ENCODE measurements at regions not wholly inside any gene's neighbourhood (a gene's known extent, or its start where the extent isn't known, plus 50 kb on each side); places are given as distances from the start of the nearest gene placed in this dataset.

GRCh38 chr3:31039145-31039544, 144.7 kb upstream of the GADL1 start:
- Mint-ChIP-seq H3K27me3 (ENCODE audit: insufficient read depth, unreplicated experiment) (no peaks in the 10 kb centered on the region), H3K9me3 (ENCODE audit: unreplicated experiment) (peaks cover 21% of the 10 kb centered on the region), H3K4me3 (ENCODE audit: unreplicated experiment) (no peak overlapping the region), H3K36me3 (ENCODE audit: insufficient read depth, unreplicated experiment) (no peaks in the 10 kb centered on the region), H3K4me1 (ENCODE audit: low read depth, unreplicated experiment) (peaks cover 23% of the 10 kb centered on the region), H3K27ac (ENCODE audit: unreplicated experiment) (no peak overlapping the region)
- ChIA-PET CTCF (no interaction called here), POLR2A (no interaction called here)
- Histone ChIP-seq H3K4me3 (ENCODE audit: low read depth, low read length) (no peak overlapping the region), H3K4me1 (peaks cover 17% of the 10 kb centered on the region), H3K9me3 (peaks cover 20% of the 10 kb centered on the region), H3K36me3 (ENCODE audit: control insufficient read depth, insufficient read depth, low read length) (no peaks in the 10 kb centered on the region), H3K27me3 (replicated peaks; ENCODE audit: control insufficient read depth, insufficient read depth, low read length) (no peaks in the 10 kb centered on the region)
- DNase-seq: no peak
- TF ChIP-seq, protein P1, sequence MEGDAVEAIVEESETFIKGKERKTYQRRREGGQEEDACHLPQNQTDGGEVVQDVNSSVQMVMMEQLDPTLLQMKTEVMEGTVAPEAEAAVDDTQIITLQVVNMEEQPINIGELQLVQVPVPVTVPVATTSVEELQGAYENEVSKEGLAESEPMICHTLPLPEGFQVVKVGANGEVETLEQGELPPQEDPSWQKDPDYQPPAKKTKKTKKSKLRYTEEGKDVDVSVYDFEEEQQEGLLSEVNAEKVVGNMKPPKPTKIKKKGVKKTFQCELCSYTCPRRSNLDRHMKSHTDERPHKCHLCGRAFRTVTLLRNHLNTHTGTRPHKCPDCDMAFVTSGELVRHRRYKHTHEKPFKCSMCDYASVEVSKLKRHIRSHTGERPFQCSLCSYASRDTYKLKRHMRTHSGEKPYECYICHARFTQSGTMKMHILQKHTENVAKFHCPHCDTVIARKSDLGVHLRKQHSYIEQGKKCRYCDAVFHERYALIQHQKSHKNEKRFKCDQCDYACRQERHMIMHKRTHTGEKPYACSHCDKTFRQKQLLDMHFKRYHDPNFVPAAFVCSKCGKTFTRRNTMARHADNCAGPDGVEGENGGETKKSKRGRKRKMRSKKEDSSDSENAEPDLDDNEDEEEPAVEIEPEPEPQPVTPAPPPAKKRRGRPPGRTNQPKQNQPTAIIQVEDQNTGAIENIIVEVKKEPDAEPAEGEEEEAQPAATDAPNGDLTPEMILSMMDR (IDR thresholded peaks at IDR 0.05; ENCODE audit: insufficient read depth in 1 of 2, low read depth in 1 of 2, low read length in 1 of 2, severe bottlenecking in 1 of 2, unreplicated experiment in 1 of 2): no peak
- BruUV-seq (replicated peaks): no TSS peak
- intact Hi-C loops (cut with micrococcal nuclease; ENCODE audit: unreplicated experiment): no loop called here

GRCh38 chr3:31041161-31041978, 146.9 kb upstream of the GADL1 start:
- Histone ChIP-seq H3K4me1 (peaks cover 17% of the 10 kb centered on the region), H3K36me3 (ENCODE audit: control insufficient read depth, insufficient read depth, low read length) (no peaks in the 10 kb centered on the region), H3K4me3 (ENCODE audit: low read depth, low read length) (no peak overlapping the region), H3K9me3 (peaks cover 20% of the 10 kb centered on the region), H3K27me3 (replicated peaks; ENCODE audit: control insufficient read depth, insufficient read depth, low read length) (no peaks in the 10 kb centered on the region)
- intact Hi-C loops (cut with micrococcal nuclease; ENCODE audit: unreplicated experiment): loop anchor here (2.0 to 5.0 kb wide), 2 partner anchors 31 to 51 kb away; no protein-coding TSS in a partner anchor
- Mint-ChIP-seq H3K4me1 (ENCODE audit: low read depth, unreplicated experiment) (peaks cover 23% of the 10 kb centered on the region), H3K36me3 (ENCODE audit: insufficient read depth, unreplicated experiment) (no peaks in the 10 kb centered on the region), H3K27me3 (ENCODE audit: insufficient read depth, unreplicated experiment) (no peaks in the 10 kb centered on the region), H3K27ac (ENCODE audit: unreplicated experiment) (peak overlapping the region; percentile 88), H3K9me3 (ENCODE audit: unreplicated experiment) (peaks cover 21% of the 10 kb centered on the region), H3K4me3 (ENCODE audit: unreplicated experiment) (no peak overlapping the region)
- TF ChIP-seq, protein P1 (IDR thresholded peaks at IDR 0.05; ENCODE audit: insufficient read depth in 1 of 2, low read depth in 1 of 2, low read length in 1 of 2, severe bottlenecking in 1 of 2, unreplicated experiment in 1 of 2): no peak
- peak; percentile 69 to 71 for DNase-seq
- ChIA-PET POLR2A (no interaction called here), CTCF (interaction anchor here (1.0 kb wide), 1 partner anchor 108 kb away, joined by 3 read pairs; no protein-coding TSS in a partner anchor)
- BruUV-seq (replicated peaks): no TSS peak

GRCh38 chr3:31043184-31043819, 148.8 kb upstream of the GADL1 start:
- peaks cover 21% of the 10 kb centered on the region for H3K9me3 Mint-ChIP-seq (ENCODE audit: unreplicated experiment)
- peaks cover 17% of the 10 kb centered on the region for H3K4me1 ChIP-seq
- H3K4me1 Mint-ChIP-seq (ENCODE audit: low read depth, unreplicated experiment): peaks cover 23% of the 10 kb centered on the region
- no peaks in the 10 kb centered on the region for H3K27me3 Mint-ChIP-seq (ENCODE audit: insufficient read depth, unreplicated experiment)
- no peaks in the 10 kb centered on the region for H3K36me3 ChIP-seq (ENCODE audit: control insufficient read depth, insufficient read depth, low read length)
- H3K27ac Mint-ChIP-seq (ENCODE audit: unreplicated experiment): no peak overlapping the region
- H3K27me3 ChIP-seq (replicated peaks; ENCODE audit: control insufficient read depth, insufficient read depth, low read length): no peaks in the 10 kb centered on the region
- no peaks in the 10 kb centered on the region for H3K36me3 Mint-ChIP-seq (ENCODE audit: insufficient read depth, unreplicated experiment)
- CTCF ChIA-PET: no interaction called here
- no peak for DNase-seq
- no peak overlapping the region for H3K4me3 Mint-ChIP-seq (ENCODE audit: unreplicated experiment)
- no peak overlapping the region for H3K4me3 ChIP-seq (ENCODE audit: low read depth, low read length)
- POLR2A ChIA-PET: no interaction called here
- intact Hi-C loops (cut with micrococcal nuclease; ENCODE audit: unreplicated experiment): loop anchor here (5.0 kb wide), 1 partner anchor 49 kb away; no protein-coding TSS in a partner anchor
- BruUV-seq (replicated peaks): no TSS peak
- H3K9me3 ChIP-seq: peaks cover 20% of the 10 kb centered on the region
- TF ChIP-seq, protein P1 (IDR thresholded peaks at IDR 0.05; ENCODE audit: insufficient read depth in 1 of 2, low read depth in 1 of 2, low read length in 1 of 2, severe bottlenecking in 1 of 2, unreplicated experiment in 1 of 2): no peak
